NB4 (cell line): ENCODE measurements at regions not wholly inside any gene's neighbourhood (a gene's known extent, or its start where the extent isn't known, plus 50 kb on each side); places are given as distances from the start of the nearest gene placed in this dataset.

Source experiments
- DNase-seq: peaks from one replicate; pipeline ENCODE4 v3.0.0; 2010; ENCODE audit warnings: low read depth
- H3K4me3 ChIP-seq: one replicate; pipeline ENCODE4 v1.5.1; 2011; ENCODE audit warnings: mild to moderate bottlenecking, low read depth, low read length, moderate library complexity
- MYC ChIP-seq: IDR thresholded peaks from 2 replicates; pipeline ENCODE4 v1.6.1; 2011; ENCODE audit warnings: low read depth, low read length
- POLR2A ChIP-seq: IDR thresholded peaks from 2 replicates; pipeline ENCODE4 v1.6.1; 2011; ENCODE audit warnings: mild to moderate bottlenecking; ENCODE audit not compliant: insufficient read length; ENCODE audit errors: extremely low read depth
- TF ChIP-seq, protein P1 (sequence below): IDR thresholded peaks from 2 replicates; pipeline ENCODE4 v1.6.1; 2011; ENCODE audit warnings: low read depth, low read length
- TF ChIP-seq, protein P2 (sequence below): IDR thresholded peaks from one replicate; pipeline ENCODE4 v1.5.1; 2012; ENCODE audit warnings: low read depth, low read length

DNA sequence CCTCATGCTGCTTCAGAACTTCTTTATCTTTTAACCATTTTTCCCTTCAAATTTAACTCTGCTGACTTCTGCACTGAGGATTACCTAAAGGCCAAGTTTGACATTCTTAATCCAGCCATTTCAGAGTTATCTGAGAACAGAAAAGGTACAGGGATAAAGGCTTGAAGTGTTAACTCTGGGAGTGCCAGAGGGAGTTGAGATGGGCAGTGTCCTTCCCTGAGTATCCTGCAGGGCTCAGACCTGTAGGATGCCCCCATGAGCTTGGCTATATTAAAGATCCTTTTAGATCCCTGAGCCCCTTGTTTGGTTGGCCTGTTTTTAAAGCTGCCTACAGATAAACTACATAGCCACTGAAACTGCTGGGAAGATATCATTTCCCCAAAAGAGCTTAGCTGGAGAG lies 268.4 kb upstream of the KIRREL3 start:
- TF ChIP-seq, protein P1, sequence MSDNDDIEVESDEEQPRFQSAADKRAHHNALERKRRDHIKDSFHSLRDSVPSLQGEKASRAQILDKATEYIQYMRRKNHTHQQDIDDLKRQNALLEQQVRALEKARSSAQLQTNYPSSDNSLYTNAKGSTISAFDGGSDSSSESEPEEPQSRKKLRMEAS: no peak
- TF ChIP-seq, protein P2, sequence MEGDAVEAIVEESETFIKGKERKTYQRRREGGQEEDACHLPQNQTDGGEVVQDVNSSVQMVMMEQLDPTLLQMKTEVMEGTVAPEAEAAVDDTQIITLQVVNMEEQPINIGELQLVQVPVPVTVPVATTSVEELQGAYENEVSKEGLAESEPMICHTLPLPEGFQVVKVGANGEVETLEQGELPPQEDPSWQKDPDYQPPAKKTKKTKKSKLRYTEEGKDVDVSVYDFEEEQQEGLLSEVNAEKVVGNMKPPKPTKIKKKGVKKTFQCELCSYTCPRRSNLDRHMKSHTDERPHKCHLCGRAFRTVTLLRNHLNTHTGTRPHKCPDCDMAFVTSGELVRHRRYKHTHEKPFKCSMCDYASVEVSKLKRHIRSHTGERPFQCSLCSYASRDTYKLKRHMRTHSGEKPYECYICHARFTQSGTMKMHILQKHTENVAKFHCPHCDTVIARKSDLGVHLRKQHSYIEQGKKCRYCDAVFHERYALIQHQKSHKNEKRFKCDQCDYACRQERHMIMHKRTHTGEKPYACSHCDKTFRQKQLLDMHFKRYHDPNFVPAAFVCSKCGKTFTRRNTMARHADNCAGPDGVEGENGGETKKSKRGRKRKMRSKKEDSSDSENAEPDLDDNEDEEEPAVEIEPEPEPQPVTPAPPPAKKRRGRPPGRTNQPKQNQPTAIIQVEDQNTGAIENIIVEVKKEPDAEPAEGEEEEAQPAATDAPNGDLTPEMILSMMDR: no peak
- TF ChIP-seq POLR2A (no peak), MYC (no peak)
- no peak overlapping the region for H3K4me3 ChIP-seq
- no peak for DNase-seq

DNA sequence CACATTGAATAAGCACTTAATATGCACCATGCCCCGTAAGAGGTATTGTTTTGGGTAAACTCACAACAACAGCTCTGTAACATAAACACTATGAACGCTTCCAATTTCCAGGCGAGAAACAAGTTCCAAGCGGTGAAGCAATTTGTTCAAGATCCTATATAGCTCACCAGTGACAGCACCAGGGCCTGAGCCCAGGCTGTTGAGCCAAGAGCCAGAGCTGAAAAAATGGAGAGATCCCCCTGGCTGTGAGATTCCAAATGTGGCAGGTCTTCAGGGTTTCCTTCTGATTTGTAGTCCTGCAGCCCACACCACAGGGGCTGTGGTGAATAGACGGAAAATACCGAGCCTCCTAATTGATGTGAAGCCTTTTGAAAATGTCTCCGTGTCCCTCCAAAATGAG lies 268.0 kb upstream of the KIRREL3 start:
- no peak overlapping the region for H3K4me3 ChIP-seq
- no peak for TF ChIP-seq POLR2A
- TF ChIP-seq MYC: no peak
- TF ChIP-seq, protein P2: no peak
- TF ChIP-seq, protein P1: no peak
- no peak for DNase-seq

DNA sequence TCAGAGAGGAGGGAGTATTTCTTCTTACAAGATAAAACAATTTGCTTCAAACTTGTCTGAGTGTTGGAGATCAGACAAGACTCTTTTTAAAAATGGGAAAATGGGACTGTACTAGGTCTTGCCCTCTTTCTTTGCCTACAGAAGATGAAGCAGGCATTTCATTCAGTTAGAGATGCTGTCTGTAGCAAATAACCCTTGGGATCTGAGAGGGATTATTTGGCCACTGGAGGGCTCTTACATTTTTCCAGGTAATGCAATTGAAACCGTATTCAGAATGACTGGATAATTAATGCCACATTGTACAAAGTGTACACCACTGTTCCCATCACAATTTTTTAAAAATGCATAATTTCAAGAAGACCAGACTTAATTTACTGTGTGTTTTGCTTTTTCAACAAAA lies 258.5 kb upstream of the KIRREL3 start:
- DNase-seq: no peak
- H3K4me3 ChIP-seq: no peak overlapping the region
- TF ChIP-seq, protein P1: no peak
- TF ChIP-seq POLR2A (no peak), MYC (no peak)
- TF ChIP-seq, protein P2: no peak

DNA sequence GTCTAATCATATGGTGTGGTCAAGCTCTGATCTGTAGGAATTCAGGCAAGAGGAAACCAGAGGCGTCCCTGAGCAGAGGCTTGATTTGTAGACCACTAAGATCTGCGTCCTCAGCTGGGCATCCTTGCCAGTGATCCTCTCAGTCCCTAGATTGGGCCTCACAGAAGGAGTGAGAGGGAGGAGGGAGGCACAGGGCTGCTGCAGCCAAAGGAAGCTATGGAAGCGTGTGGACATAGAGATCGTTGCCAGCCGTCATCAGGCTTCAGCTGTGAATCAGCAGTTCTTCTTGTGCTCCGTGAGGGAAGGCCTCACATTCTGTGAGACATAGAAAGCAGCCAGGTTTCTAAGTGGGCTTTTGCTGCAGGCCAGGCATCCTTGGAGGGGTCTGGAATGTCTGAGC lies 254.6 kb upstream of the KIRREL3 start:
- TF ChIP-seq POLR2A (no peak), MYC (no peak)
- TF ChIP-seq, protein P2: no peak
- TF ChIP-seq, protein P1: no peak
- no peak for DNase-seq
- no peak overlapping the region for H3K4me3 ChIP-seq

DNA sequence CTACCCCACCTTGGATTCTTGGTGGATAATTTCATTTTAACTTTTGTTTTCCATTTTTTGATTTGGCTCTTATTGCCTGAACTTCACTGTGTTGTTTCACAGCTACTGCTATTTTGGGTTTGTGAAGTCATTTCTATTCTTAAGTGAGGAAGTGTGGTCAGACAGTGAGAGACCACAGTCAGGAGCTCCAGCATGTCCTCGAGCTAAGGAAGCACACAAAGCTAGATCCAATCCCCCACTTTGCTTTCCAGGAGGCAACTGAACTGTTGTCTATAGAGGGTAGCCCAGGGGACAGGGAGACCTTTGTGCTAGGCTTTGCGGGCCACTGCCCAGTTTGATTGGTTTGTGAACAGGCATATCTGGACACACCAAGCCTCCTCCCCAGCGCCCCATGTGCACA lies 251.8 kb upstream of the KIRREL3 start:
- TF ChIP-seq POLR2A (no peak), MYC (no peak)
- TF ChIP-seq, protein P1: no peak
- TF ChIP-seq, protein P2: no peak
- no peak overlapping the region for H3K4me3 ChIP-seq
- DNase-seq: no peak

DNA sequence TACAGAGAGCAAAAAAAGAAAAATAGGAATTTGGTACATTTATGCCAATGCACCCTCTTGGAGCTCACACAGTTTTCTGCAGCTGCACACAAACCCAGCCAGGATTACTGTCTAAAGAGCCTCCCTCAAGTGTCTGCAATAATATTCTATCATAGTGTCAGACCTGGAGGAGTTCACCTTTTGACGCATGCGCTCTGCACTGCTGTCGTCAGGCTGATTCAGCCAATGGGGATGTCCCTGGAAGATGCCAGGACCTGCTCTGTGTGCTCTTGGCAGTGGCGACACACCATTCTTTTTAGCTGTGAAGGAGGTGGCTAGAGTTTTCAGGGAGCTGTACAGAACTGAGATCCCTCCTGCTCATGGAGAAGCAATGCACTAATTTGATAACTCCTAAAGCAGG lies 249.0 kb upstream of the KIRREL3 start:
- no peak for DNase-seq
- H3K4me3 ChIP-seq: no peak overlapping the region
- TF ChIP-seq, protein P2: no peak
- TF ChIP-seq POLR2A: no peak
- no peak for TF ChIP-seq MYC
- TF ChIP-seq, protein P1: no peak
